Lung (tissue), 11 donors: ENCODE measurements at regions not wholly inside any gene's neighbourhood (a gene's known extent, or its start where the extent isn't known, plus 50 kb on each side); places are given as distances from the start of the nearest gene placed in this dataset.

Experiments used
- ATAC-seq: fragments of 200-7000 bp; cut with Tn5 transposase; one replicate; pipeline ENCODE4 v1.9.1; 2020; ENCODE audit warnings: moderate number of reproducible peaks; ENCODE audit not compliant: insufficient read depth, low FRiP score
- DNase-seq, 3 donors: peaks; one replicate each; pipeline ENCODE4 v3.0.0-alpha.2; 2013 to 2017
- H3K27ac ChIP-seq, 2 donors: one replicate each; pipeline ENCODE4 v1.5.1; 2013; ENCODE audit warnings: mild to moderate bottlenecking in 2 of 2, moderate library complexity in 2 of 2, control low read depth in 1 of 2, inconsistent platforms in 1 of 2, low read depth in 1 of 2, low read length in 1 of 2
- H3K27me3 ChIP-seq, 3 donors: one replicate each; pipeline ENCODE4 v1.5.1; 2013; ENCODE audit warnings: low read length in 2 of 3; ENCODE audit not compliant: control insufficient read depth in 3 of 3, insufficient read depth in 3 of 3
- H3K36me3 ChIP-seq, 4 donors: one replicate each; pipeline ENCODE4 v1.5.1; 2013; ENCODE audit warnings: low read length in 4 of 4, mild to moderate bottlenecking in 1 of 4, moderate library complexity in 1 of 4; ENCODE audit not compliant: control insufficient read depth in 4 of 4, insufficient read depth in 4 of 4
- H3K4me1 ChIP-seq, 5 donors: one replicate each; pipeline ENCODE4 v1.5.1; 2013; ENCODE audit warnings: low read length in 5 of 5, mild to moderate bottlenecking in 2 of 5, moderate library complexity in 1 of 5; ENCODE audit not compliant: control insufficient read depth in 5 of 5, insufficient read depth in 5 of 5
- H3K4me3 ChIP-seq: one replicate; pipeline ENCODE4 v1.5.1; 2013; ENCODE audit warnings: mild to moderate bottlenecking, control low read depth, moderate library complexity
- H3K9ac ChIP-seq, 2 donors: one replicate each; pipeline ENCODE4 v1.5.1; 2013; ENCODE audit warnings: low read length in 2 of 2, control low read depth in 1 of 2; ENCODE audit not compliant: insufficient read depth in 1 of 2
- H3K9me3 ChIP-seq, 4 donors: one replicate each; pipeline ENCODE4 v1.5.1; 2013; ENCODE audit warnings: low read length in 3 of 4, mild to moderate bottlenecking in 1 of 4, moderate library complexity in 1 of 4; ENCODE audit not compliant: control insufficient read depth in 4 of 4, insufficient read depth in 3 of 4
- CTCF ChIP-seq: IDR thresholded peaks from 2 replicates; pipeline ENCODE4 v1.5.1; 2012; ENCODE audit warnings: mild to moderate bottlenecking; ENCODE audit errors: control extremely low read depth, extremely low read depth
- WGBS, 2 donors: extraction: QIAGEN DNeasy Blood & Tissue Kit; methylation state at CpG; one replicate each; pipeline ENCODE4 v1.1.7; 2013; 5-methylcytosine and 5-hydroxymethylcytosine counted together
- donor health status: control.
- donor health status: control.
- donor health status: Bipolar disorder and iron deficiency.
- donor health status: healthy.
- donor health status: DM: yes; HTN: yes; CAD: no.

GRCh38 chr2:235332240-235332890 is 161.5 kb upstream of the AGAP1 start:
- H3K9ac ChIP-seq: no peak overlapping the region
- ATAC-seq: no peak
- no peak overlapping the region for H3K27ac ChIP-seq
- DNase-seq: no peak
- no peak overlapping the region for H3K4me3 ChIP-seq
- H3K4me1 ChIP-seq: no peaks in the 10 kb centered on the region
- no peaks in the 10 kb centered on the region for H3K27me3 ChIP-seq
- no peaks in the 10 kb centered on the region for H3K36me3 ChIP-seq
- peaks cover 0 to 9% (median 3%) of the 10 kb centered on the region in 4 donors for H3K9me3 ChIP-seq
- TF ChIP-seq CTCF: no peak
- WGBS, 2 donors: 92 to 95% methylated on average over 5 of the region's 5 CpGs

GRCh38 chr2:235333076-235333475 is 160.8 kb upstream of the AGAP1 start:
- no peak for DNase-seq
- Histone ChIP-seq H3K27me3 (no peaks in the 10 kb centered on the region), H3K9ac (no peak overlapping the region), H3K27ac (no peak overlapping the region), H3K4me1 (no peaks in the 10 kb centered on the region), H3K9me3 (peaks cover 0 to 9% (median 3%) of the 10 kb centered on the region in 4 donors), H3K36me3 (no peaks in the 10 kb centered on the region), H3K4me3 (no peak overlapping the region)
- WGBS, 2 donors: 55 to 65% methylated on average over 5 of the region's 5 CpGs
- ATAC-seq: no peak
- no peak for TF ChIP-seq CTCF

- Histone ChIP-seq H3K27ac (no peak overlapping the region), H3K9ac (no peak overlapping the region), H3K9me3 (peaks cover 0 to 9% (median 3%) of the 10 kb centered on the region in 4 donors), H3K36me3 (no peaks in the 10 kb centered on the region), H3K4me3 (no peak overlapping the region), H3K27me3 (no peaks in the 10 kb centered on the region), H3K4me1 (no peaks in the 10 kb centered on the region)
- TF ChIP-seq CTCF: no peak
- no peak for DNase-seq
- ATAC-seq: no peak
- WGBS, 2 donors: 72% methylated on average over 4 of the region's 4 CpGs
These were observed 159.7 kb upstream of the AGAP1 start for GRCh38 chr2:235334179-235334578.
